GM12892 (cell line): ENCODE measurements at regions not wholly inside any gene's neighbourhood (a gene's known extent, or its start where the extent isn't known, plus 50 kb on each side); places are given as distances from the start of the nearest gene placed in this dataset.

Source experiments
- POLR2A ChIP-seq: IDR thresholded peaks from 2 replicates; pipeline ENCODE4 v1.6.1; 2011; ENCODE audit warnings: low read depth, low read length, control low read depth
- POLR2AphosphoS5 ChIP-seq: IDR thresholded peaks from 2 replicates; pipeline ENCODE4 v1.6.1; 2011; ENCODE audit warnings: low read depth, low read length, control low read depth
- TAF1 ChIP-seq: IDR thresholded peaks from 2 replicates; pipeline ENCODE4 v1.6.1; 2011; ENCODE audit warnings: low read depth, mild to moderate bottlenecking, control low read depth, low read length, borderline replicate concordance

GRCh38 chr1:222061711-222062359 lies 319.9 kb upstream of the DUSP10 start:
- no peak for TF ChIP-seq POLR2A
- TF ChIP-seq POLR2AphosphoS5: no peak
- no peak for TF ChIP-seq TAF1
